ENCODE measurements at regions not wholly inside any gene's neighbourhood (a gene's known extent, or its start where the extent isn't known, plus 50 kb on each side); places are given as distances from the start of the nearest gene placed in this dataset.

- TF ChIP-seq RCOR1 (IDR thresholded peaks at IDR 0.05; ENCODE audit: borderline replicate concordance in 1 of 2, low read depth in 2 of 2, low read length in 2 of 2) (no peak), MAFK (IDR thresholded peaks at IDR 0.05; ENCODE audit: low read length) (no peak), SRSF3 (IDR thresholded peaks at IDR 0.05; ENCODE audit: insufficient read depth, low read length) (no peak), POLR2AphosphoS5 (IDR thresholded peaks at IDR 0.05; ENCODE audit: control insufficient read depth, insufficient read depth, low read depth, low read length) (no peak), JUN (IDR thresholded peaks at IDR 0.05; ENCODE audit: borderline replicate concordance, low read depth, low read length) (no peak), JUN (CRISPR knock-in tag; IDR thresholded peaks at IDR 0.05; ENCODE audit: borderline replicate concordance) (no peak), KDM4B (IDR thresholded peaks at IDR 0.05; ENCODE audit: borderline replicate concordance in 2 of 2, low read depth in 1 of 2) (no peak), CBX8 (IDR thresholded peaks at IDR 0.05; ENCODE audit: borderline replicate concordance, extremely low read depth, low read depth, low read length, poor library complexity, severe bottlenecking) (no peak), ZNF696 (CRISPR knock-in tag; conservative IDR thresholded peaks at IDR 0.05) (no peak), TCF3 (CRISPR knock-in tag; IDR thresholded peaks at IDR 0.05) (no peak), SMC3 (conservative IDR thresholded peaks at IDR 0.05; ENCODE audit: insufficient read depth, low read depth, low read length) (no peak), ATF2 (CRISPR knock-in tag; IDR thresholded peaks at IDR 0.05) (no peak), ZNF395 (CRISPR knock-in tag; IDR thresholded peaks at IDR 0.05) (no peak)
Observed at GRCh38 chr2:14941151-14941631, 308.7 kb downstream of the LRATD1 start (continued).

Data from K562 (cell line).